HepG2 (cell line): ENCODE measurements at regions not wholly inside any gene's neighbourhood (a gene's known extent, or its start where the extent isn't known, plus 50 kb on each side); places are given as distances from the start of the nearest gene placed in this dataset.

Source experiments
- ATAC-seq: fragments of 200-7000 bp; cut with Tn5 transposase; 3 replicates; pipeline ENCODE4 v1.9.1; 2020; ENCODE audit warnings: mild to moderate bottlenecking, moderate library complexity
- BruUV-seq: library from RNA; stranded (reverse); fragments of 400-500 nt; replicated peaks from 2 replicates; lab custom pipeline; 2021; lab: Mats Ljungman, UMichigan
- CTCF ChIA-PET: fragments of 300-600 bp; formaldehyde crosslinking; extraction: SDS; loops from one replicate; lab custom pipeline; 2021; ENCODE audit warnings: low total read pairs, inconsistent platforms, low intra/inter-chr PET ratio; lab: Yijun Ruan, JAX
- POLR2A ChIA-PET: fragments of 350-600 bp; sonication (Branson Sonifier 250); formaldehyde crosslinking; loops from one replicate; lab custom pipeline; 2020; ENCODE audit warnings: antibody characterized with exemption, inconsistent platforms; lab: Yijun Ruan, JAX
- DNase-seq: peaks from one replicate; pipeline ENCODE4 v3.0.0-alpha.2; 2015; ENCODE audit warnings: low spot score
- FAIRE-seq: peaks from 3 replicates; lab custom pipeline; 2011; peaks lifted over from hg19 to GRCh38; lab: Jason Lieb, UNC
- H2AFZ ChIP-seq: one replicate; pipeline ENCODE4 v1.6.1; 2011; ENCODE audit warnings: low read length, inconsistent platforms
- H3K27ac ChIP-seq: fragments of 300-600 bp; 3 replicates; pipeline ENCODE4 v1.8.0; 2011; ENCODE audit warnings: mixed run types, mild to moderate bottlenecking, mixed read lengths, low read length, inconsistent platforms; ENCODE audit not compliant: insufficient read depth; ENCODE audit errors: extremely low read length
- H3K27me3 ChIP-seq, 2 experiments: fragments of 200-600 bp in 1 of 2; 2 replicates in 1 of 2; 3 replicates in 1 of 2; pipeline versions ENCODE4 v1.6.0 to v1.8.0; 2011; ENCODE audit warnings: low read length in 2 of 2, mild to moderate bottlenecking in 2 of 2, moderate library complexity in 2 of 2, inconsistent platforms in 1 of 2; ENCODE audit not compliant: insufficient read depth in 2 of 2, control insufficient read depth in 1 of 2
- H3K36me3 ChIP-seq, 2 experiments: fragments of 200-600 bp in 1 of 2; replicated peaks in 1 of 2; 2 replicates in 1 of 2; 3 replicates in 1 of 2; pipeline versions ENCODE4 v1.5.1 to v1.8.0; 2011; ENCODE audit warnings: low read length in 2 of 2, inconsistent platforms in 1 of 2; ENCODE audit not compliant: insufficient read depth in 2 of 2, control insufficient read depth in 1 of 2
- H3K4me1 ChIP-seq: 2 replicates; pipeline ENCODE4 v1.5.1; 2012; ENCODE audit warnings: low read length, inconsistent platforms; ENCODE audit not compliant: insufficient read depth
- H3K4me2 ChIP-seq: 2 replicates; pipeline ENCODE4 v1.6.0; 2011; ENCODE audit warnings: low read depth, low read length, inconsistent platforms
- H3K4me3 ChIP-seq, 3 experiments: fragments of 200-600 bp in 1 of 3; sonication (generic), shearing (Covaris generic) in 1 of 3; replicated peaks in 1 of 3; 2 replicates each; pipeline ENCODE4 v1.5.1; 2011 to 2016; ENCODE audit warnings: low read length in 3 of 3, inconsistent platforms in 2 of 3, low read depth in 2 of 3, mild to moderate bottlenecking in 2 of 3, control low read depth in 1 of 3, mixed read lengths in 1 of 3; ENCODE audit not compliant: insufficient read depth in 1 of 3
- H3K79me2 ChIP-seq: one replicate; pipeline ENCODE4 v1.6.1; 2011; ENCODE audit warnings: low read length, inconsistent platforms; ENCODE audit not compliant: insufficient read depth
- H3K9ac ChIP-seq: 2 replicates; pipeline ENCODE4 v1.6.0; 2011; ENCODE audit warnings: mild to moderate bottlenecking, low read depth, low read length, inconsistent platforms; ENCODE audit not compliant: insufficient read depth
- H3K9me3 ChIP-seq: 2 replicates; pipeline ENCODE4 v1.5.1; 2012; ENCODE audit warnings: mild to moderate bottlenecking, low read length
- H4K20me1 ChIP-seq: 2 replicates; pipeline ENCODE4 v1.6.0; 2011; ENCODE audit warnings: inconsistent platforms, mild to moderate bottlenecking, low read length, moderate library complexity; ENCODE audit not compliant: insufficient read depth
- CBX2 ChIP-seq, 2 experiments: fragments of 200-600 bp in 1 of 2; sonication (generic); formaldehyde crosslinking in 1 of 2; IDR thresholded peaks; 2 replicates each; pipeline versions ENCODE4 v1.7.0 to v1.8.1; 2018 to 2022; ENCODE audit warnings: low read depth in 2 of 2, low read length in 1 of 2, mild to moderate bottlenecking in 1 of 2, missing genetic modification reagents in 1 of 2
- HMGA1 ChIP-seq: sonication (generic); formaldehyde crosslinking; conservative IDR thresholded peaks from 2 replicates; pipeline ENCODE4 v1.4.0; 2020; ENCODE audit warnings: missing genetic modification reagents
- MXI1 ChIP-seq: IDR thresholded peaks from 3 replicates; pipeline ENCODE4 v1.6.1; 2012; ENCODE audit warnings: low read depth, low read length, inconsistent platforms, borderline replicate concordance
- NR3C1 ChIP-seq: sonication (generic); formaldehyde crosslinking; IDR thresholded peaks from 2 replicates; pipeline ENCODE4 v1.4.0; 2020; ENCODE audit warnings: missing genetic modification reagents
- SMARCE1 ChIP-seq: fragments of 450-650 bp; IDR thresholded peaks from 2 replicates; pipeline ENCODE4 v1.6.1; 2017; ENCODE audit warnings: borderline replicate concordance
- TSC22D2 ChIP-seq: sonication (generic); formaldehyde crosslinking; IDR thresholded peaks from 2 replicates; pipeline ENCODE4 v1.5.1; 2020; ENCODE audit warnings: missing genetic modification reagents, mild to moderate bottlenecking, borderline replicate concordance
- ZBTB1 ChIP-seq: sonication (generic); formaldehyde crosslinking; IDR thresholded peaks from 2 replicates; pipeline ENCODE4 v1.4.0; 2020; ENCODE audit warnings: missing genetic modification reagents, borderline replicate concordance
- ZFP36L1 ChIP-seq: sonication (generic); formaldehyde crosslinking; IDR thresholded peaks from 2 replicates; pipeline ENCODE4 v1.8.0; 2022; ENCODE audit warnings: mild to moderate bottlenecking, missing genetic modification reagents, moderate library complexity
- ZNF30 ChIP-seq: sonication (generic); formaldehyde crosslinking; IDR thresholded peaks from 2 replicates; pipeline ENCODE4 v1.5.0; 2020; ENCODE audit warnings: mild to moderate bottlenecking, missing genetic modification reagents
- ZNF629 ChIP-seq: sonication (generic); formaldehyde crosslinking; conservative IDR thresholded peaks from 2 replicates; pipeline ENCODE4 v1.5.0; 2020; ENCODE audit warnings: missing genetic modification reagents
- ZNF652 ChIP-seq: IDR thresholded peaks from 2 replicates; pipeline ENCODE4 v1.6.1; 2016; ENCODE audit warnings: low read depth, borderline replicate concordance
- ZNF780A ChIP-seq: sonication (generic); formaldehyde crosslinking; IDR thresholded peaks from 2 replicates; pipeline ENCODE4 v1.8.0; 2022; ENCODE audit warnings: mild to moderate bottlenecking, missing genetic modification reagents, moderate library complexity
- ZZZ3 ChIP-seq: sonication (generic); formaldehyde crosslinking; IDR thresholded peaks from 2 replicates; pipeline ENCODE4 v1.4.0; 2020; ENCODE audit warnings: missing genetic modification reagents, mild to moderate bottlenecking, borderline replicate concordance
- WGBS: methylation state at CpG from one replicate; pipeline ENCODE4 v1.1.6; 2017; ENCODE audit warnings: low lambda C conversion rate; 5-methylcytosine and 5-hydroxymethylcytosine counted together
- in situ Hi-C: cut with HindIII; loops from 2 replicates; pipeline ENCODE4 v1.10.0; 2017; ENCODE audit warnings: low pct_unique_long_range_greater_than_20kb; ENCODE audit not compliant: extremely low pct_ligation_motif_present
- intact Hi-C: fragments of 100-400 bp; cut with micrococcal nuclease; formaldehyde crosslinking; loops from one replicate; pipeline ENCODE4 v1.10.0; 2022; ENCODE audit not compliant: unreplicated experiment
- TF ChIP-seq, protein P1 (sequence below): sonication (generic); formaldehyde crosslinking; IDR thresholded peaks from 2 replicates; pipeline ENCODE4 v1.4.0; 2020; ENCODE audit warnings: mild to moderate bottlenecking, missing genetic modification reagents
- TF ChIP-seq, protein P2 (sequence below): sonication (generic); formaldehyde crosslinking; IDR thresholded peaks from 2 replicates; pipeline ENCODE4 v1.4.0; 2020; ENCODE audit warnings: mild to moderate bottlenecking, missing genetic modification reagents
- TF ChIP-seq, protein P3 (sequence below): sonication (generic); formaldehyde crosslinking; conservative IDR thresholded peaks from 2 replicates; pipeline ENCODE4 v1.8.0; 2022; ENCODE audit warnings: missing genetic modification reagents

DNA sequence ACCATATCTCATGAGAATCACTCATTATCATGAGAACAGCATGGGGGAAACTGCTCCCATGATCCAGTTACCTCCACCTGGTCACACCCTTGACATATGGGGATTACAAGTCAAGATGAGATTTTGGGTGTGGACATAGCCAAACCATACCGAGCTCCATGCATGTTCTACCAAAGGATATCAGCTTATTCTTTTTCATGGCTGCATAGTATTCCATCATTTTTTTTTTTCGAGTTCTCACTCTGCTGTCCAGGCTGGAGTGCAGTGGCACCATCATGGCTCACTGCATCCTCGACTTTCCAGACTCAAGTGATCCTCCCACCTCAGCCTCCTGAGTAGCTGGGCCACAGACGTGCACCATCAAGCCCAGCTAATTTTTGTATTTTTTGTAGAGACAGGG lies 668.3 kb downstream of the GATA3 start:
- DNase-seq (no peak), FAIRE-seq (no peak), ATAC-seq (no peak)
- intact Hi-C loops = no loop called here
- Histone ChIP-seq H3K27me3 (no peaks in the 10 kb centered on the region), H3K4me2 (no peak overlapping the region), H3K9ac (no peak overlapping the region), H3K4me1 (no peaks in the 10 kb centered on the region), H3K79me2 (no peaks in the 10 kb centered on the region), H3K27ac (no peak overlapping the region), H3K9me3 (peaks cover 30% of the 10 kb centered on the region; the same call in 1 of the 2 replicates), H2AFZ (no peak overlapping the region), H3K36me3 (no peaks in the 10 kb centered on the region), H3K4me3 (no peak overlapping the region), H4K20me1 (no peaks in the 10 kb centered on the region)
- ChIA-PET CTCF (no interaction called here), POLR2A (no interaction called here)
- in situ Hi-C loops = no loop called here
- TF ChIP-seq ZZZ3 (CRISPR knock-in tag) (no peak), ZBTB1 (CRISPR knock-in tag) (no peak), SMARCE1 (no peak), HMGA1 (CRISPR knock-in tag) (no peak), TSC22D2 (CRISPR knock-in tag) (no peak), ZNF780A (no peak), ZFP36L1 (CRISPR knock-in tag) (no peak), NR3C1 (CRISPR knock-in tag) (no peak), MXI1 (no peak), ZNF30 (CRISPR knock-in tag) (no peak), CBX2 (IDR thresholded peaks at IDR 0.05; ENCODE audit: low read depth, low read length) (no peak), CBX2 (CRISPR knock-in tag; IDR thresholded peaks at IDR 0.05; ENCODE audit: low read depth) (no peak)
- no TSS peak for BruUV-seq
- WGBS = 11% methylated on average over 4 of the region's 4 CpGs

DNA sequence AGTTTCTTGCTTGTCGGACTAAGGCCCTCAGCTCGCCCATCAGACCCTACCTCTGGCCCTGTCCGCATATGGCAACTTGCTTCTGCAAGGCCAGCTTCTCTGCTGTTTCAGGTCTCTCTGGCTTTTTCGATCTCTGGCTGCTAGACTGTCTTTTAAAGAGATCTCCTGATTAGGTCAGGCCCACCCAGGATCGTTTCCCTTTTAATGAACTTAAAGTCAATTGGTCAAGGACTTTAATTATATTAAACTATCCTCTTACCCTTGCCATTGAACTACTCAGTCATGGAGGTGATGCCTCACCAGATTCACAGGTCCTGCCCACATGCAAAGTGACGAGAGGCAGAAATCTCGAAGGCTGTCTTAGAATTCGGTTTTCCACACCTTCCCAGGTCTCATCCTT lies 670.9 kb downstream of the GATA3 start:
- no peak overlapping the region for H3K4me2 ChIP-seq
- no peak overlapping the region for H3K4me3 ChIP-seq
- H3K27ac ChIP-seq = no peak overlapping the region
- no peaks in the 10 kb centered on the region for H3K36me3 ChIP-seq
- no peak for TF ChIP-seq ZNF629 (CRISPR knock-in tag)
- TF ChIP-seq, protein P1, sequence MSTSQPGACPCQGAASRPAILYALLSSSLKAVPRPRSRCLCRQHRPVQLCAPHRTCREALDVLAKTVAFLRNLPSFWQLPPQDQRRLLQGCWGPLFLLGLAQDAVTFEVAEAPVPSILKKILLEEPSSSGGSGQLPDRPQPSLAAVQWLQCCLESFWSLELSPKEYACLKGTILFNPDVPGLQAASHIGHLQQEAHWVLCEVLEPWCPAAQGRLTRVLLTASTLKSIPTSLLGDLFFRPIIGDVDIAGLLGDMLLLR (CRISPR knock-in tag) = no peak
- TF ChIP-seq, protein P2, sequence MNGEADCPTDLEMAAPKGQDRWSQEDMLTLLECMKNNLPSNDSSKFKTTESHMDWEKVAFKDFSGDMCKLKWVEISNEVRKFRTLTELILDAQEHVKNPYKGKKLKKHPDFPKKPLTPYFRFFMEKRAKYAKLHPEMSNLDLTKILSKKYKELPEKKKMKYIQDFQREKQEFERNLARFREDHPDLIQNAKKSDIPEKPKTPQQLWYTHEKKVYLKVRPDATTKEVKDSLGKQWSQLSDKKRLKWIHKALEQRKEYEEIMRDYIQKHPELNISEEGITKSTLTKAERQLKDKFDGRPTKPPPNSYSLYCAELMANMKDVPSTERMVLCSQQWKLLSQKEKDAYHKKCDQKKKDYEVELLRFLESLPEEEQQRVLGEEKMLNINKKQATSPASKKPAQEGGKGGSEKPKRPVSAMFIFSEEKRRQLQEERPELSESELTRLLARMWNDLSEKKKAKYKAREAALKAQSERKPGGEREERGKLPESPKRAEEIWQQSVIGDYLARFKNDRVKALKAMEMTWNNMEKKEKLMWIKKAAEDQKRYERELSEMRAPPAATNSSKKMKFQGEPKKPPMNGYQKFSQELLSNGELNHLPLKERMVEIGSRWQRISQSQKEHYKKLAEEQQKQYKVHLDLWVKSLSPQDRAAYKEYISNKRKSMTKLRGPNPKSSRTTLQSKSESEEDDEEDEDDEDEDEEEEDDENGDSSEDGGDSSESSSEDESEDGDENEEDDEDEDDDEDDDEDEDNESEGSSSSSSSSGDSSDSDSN = no peak
- TF ChIP-seq, protein P3, sequence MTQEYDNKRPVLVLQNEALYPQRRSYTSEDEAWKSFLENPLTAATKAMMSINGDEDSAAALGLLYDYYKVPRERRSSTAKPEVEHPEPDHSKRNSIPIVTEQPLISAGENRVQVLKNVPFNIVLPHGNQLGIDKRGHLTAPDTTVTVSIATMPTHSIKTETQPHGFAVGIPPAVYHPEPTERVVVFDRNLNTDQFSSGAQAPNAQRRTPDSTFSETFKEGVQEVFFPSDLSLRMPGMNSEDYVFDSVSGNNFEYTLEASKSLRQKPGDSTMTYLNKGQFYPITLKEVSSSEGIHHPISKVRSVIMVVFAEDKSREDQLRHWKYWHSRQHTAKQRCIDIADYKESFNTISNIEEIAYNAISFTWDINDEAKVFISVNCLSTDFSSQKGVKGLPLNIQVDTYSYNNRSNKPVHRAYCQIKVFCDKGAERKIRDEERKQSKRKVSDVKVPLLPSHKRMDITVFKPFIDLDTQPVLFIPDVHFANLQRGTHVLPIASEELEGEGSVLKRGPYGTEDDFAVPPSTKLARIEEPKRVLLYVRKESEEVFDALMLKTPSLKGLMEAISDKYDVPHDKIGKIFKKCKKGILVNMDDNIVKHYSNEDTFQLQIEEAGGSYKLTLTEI (CRISPR knock-in tag) = no peak
- TF ChIP-seq ZNF652 (CRISPR knock-in tag) = no peak
- TF ChIP-seq, all 625 proteins: peak for 0
- Histone ChIP-seq H3K79me2 (no peaks in the 10 kb centered on the region), H3K9me3 (peaks cover 11% of the 10 kb centered on the region; the same call in 1 of the 2 replicates), H4K20me1 (no peaks in the 10 kb centered on the region), H3K4me1 (no peaks in the 10 kb centered on the region), H2AFZ (no peak overlapping the region), H3K9ac (no peak overlapping the region), H3K27me3 (no peaks in the 10 kb centered on the region)
- FAIRE-seq (no peak), ATAC-seq (no peak), DNase-seq (no peak)
- no TSS peak for BruUV-seq
- 22% methylated on average over 8 of the region's 8 CpGs for WGBS
- CTCF ChIA-PET = no interaction called here
- POLR2A ChIA-PET = no interaction called here
- in situ Hi-C loops (no loop called here), intact Hi-C loops (no loop called here)
